HG02678 (cell line): ENCODE measurements at regions not wholly inside any gene's neighbourhood (a gene's known extent, or its start where the extent isn't known, plus 50 kb on each side); places are given as distances from the start of the nearest gene placed in this dataset.
"Not testable (repeated sequence)": the region's sequence is repeated elsewhere in the genome, so short reads cannot be mapped to it uniquely, and the experiment has no call there.

Experiments used
- ATAC-seq: cut with Tn5 transposase; IDR thresholded peaks from one replicate; pipeline ENCODE4 v1.9.1; 2021; ENCODE audit warnings: mild to moderate bottlenecking, moderate library complexity; ENCODE audit not compliant: unreplicated experiment

- ATAC-seq: no peak
Measured at GRCh38 chr11:13134886-13135285, 125.8 kb downstream of the RASSF10 start.

DNA sequence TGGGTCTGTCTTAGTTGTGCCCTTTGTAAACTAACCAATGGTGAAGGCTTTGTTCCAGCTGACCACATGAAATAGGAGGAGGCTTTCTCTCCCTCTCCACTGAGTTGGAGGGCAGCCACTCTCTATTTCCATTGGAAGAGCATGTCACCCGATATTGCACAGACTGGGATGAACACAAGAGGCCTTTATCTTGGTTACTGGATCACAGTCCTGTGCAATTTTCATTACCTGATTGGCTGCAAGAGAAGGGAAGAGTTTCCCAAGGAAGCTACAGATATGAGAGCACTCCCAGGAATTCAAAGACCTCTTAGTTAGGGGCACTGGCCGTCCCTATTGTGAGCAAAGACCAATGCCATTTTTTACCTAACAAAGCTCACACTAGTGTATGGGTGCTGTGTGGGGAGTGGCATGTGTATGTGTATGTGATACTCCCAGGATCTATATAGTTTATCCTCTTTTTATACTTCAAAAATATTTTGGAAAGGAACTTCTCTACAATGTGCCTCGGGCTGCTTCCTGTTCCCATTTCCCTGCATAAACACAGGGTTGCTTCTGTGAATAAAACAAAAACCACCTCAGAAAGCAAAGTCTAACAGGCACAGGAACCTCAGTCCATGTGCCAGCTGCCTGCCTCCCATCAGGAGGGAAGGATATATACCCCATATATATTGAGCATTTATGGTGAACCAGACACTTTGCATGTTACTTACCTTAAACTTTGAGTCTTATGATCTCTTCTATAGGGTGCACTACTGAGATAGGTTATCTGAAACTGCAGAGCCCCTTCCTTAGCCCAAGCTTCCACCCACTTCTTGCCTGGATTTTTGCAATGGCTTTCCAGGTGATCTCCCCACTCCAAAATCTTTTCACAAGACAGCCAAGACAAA lies 126.5 kb downstream of the RASSF10 start:
- no peak for ATAC-seq

GRCh38 chr11:13136272-13136596 lies 127.1 kb downstream of the RASSF10 start:
- ATAC-seq: no peak

- no peak for ATAC-seq
Measured at GRCh38 chr11:13137844-13138301, 128.8 kb downstream of the RASSF10 start.

DNA sequence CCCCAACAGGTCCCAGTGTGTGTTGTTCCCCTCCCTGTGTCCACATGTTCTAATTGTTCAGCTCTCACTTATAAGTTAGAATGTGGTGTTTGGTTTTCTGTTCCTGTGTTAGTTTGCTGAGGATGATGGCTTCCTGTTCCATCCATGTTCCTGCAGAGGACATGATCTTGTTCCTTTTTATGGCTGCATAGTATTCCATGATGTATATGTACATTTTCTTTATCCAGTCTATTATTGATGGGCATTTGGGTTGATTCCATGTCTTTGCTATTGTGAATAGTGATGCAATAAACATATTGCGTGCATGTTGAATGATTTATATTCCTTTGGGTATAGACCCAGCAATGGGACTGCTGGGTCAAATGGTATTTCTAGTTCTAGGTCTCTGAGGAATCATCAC lies 130.0 kb downstream of the RASSF10 start:
- ATAC-seq: not testable (repeated sequence)

DNA sequence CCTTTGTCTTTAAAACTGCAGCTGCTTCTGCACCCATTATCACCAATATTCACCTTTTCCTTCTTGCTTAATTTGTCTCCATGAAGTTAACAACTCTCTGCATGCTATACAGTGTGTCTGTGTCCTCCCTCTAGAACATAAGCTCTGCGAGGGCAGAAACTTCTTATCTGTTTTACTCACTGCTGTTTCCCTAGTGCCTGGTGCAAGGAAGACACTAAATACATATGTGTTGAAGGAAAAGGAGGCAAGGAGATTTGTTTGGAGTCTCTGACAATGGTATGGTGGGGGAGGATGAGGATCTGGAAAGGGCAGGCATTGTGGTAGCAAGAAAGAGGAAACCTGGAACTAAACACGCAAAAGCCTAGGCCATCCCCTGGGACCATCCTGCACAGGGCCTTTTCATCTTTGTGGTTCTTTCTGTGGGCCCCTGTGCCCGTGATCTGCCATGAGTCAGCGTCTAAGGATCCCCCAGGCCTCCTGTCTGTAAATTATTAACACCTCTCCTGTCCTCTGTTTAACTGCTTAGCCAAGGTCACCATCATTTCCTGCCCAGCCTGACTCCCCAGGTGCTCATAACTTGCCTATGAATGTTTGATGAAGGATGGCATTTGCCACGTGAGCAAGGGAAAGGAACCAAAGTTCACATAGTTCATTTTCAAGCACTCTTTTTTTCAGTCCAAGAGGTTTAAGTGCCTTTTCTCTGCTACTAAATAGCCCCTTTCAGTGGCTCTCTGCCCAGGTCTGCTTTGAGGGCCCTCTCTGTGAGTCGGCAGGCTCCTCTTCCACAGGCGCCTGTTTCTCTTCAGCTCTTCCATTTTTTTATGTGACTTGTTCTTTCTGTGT lies 131.1 kb downstream of the RASSF10 start:
- peak; percentile 94 for ATAC-seq

DNA sequence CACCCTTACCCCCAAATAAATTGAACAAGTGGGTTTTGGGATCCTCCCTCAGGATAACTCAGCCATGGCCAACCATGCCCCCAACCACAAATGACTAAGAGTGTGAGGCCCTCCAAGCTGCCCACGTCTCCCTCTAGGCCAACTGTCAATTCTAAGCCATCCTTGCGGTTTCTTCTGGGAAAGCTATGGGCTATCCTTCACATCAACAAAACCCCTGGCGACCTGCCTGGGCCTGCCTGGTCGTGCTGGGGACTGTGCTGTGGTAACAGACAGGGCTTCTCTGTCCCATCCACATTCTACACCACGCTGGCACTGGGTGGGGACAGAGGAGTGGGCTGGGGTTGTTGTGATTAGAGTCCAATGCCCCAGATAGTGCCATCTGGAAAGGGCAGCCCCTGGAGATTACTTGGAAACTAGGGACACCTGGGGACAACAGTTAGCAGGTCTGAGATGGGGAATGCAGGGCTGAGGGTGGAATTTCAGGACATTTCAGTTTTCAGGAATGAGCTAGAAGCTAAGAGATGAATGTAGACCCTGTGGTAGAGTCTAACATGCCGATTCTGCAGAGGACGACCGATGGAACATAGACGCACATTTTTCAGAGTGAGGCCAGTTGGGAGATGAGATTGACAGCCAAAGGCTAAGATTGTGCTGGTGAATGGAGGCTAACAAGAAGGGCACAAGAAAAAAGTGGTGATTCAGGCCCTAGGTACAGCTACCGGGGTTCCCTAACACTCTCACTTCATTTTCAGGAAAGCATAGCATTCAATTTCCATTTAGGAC lies 131.9 kb downstream of the RASSF10 start:
- ATAC-seq: peak; percentile 1

- ATAC-seq: no peak
Measured at GRCh38 chr11:13141731-13142709, 132.9 kb downstream of the RASSF10 start.

- no peak for ATAC-seq
Measured at GRCh38 chr11:13143486-13144297, 133.9 kb upstream of the BMAL1 start.

DNA sequence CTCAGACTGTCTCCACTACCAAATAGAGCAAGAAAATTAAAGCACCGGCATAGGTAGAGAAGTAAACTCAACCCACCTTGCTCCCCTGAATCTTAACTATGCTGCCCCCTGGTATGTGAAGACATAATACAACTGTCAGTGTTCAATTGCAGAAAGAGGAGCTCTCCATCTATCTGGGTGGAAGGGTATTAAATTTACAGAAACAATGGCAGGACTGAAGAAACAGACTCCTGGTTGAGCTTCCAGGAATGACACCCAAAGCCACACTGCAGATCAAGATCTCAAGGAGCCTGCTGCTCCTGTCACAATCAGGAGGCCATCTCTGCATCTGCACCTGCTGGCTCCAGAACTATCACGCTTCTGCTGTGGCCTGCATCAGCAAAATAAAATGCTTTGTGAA lies 132.1 kb upstream of the BMAL1 start:
- no peak for ATAC-seq

GRCh38 chr11:13149991-13150390 lies 127.6 kb upstream of the BMAL1 start:
- ATAC-seq: no peak

DNA sequence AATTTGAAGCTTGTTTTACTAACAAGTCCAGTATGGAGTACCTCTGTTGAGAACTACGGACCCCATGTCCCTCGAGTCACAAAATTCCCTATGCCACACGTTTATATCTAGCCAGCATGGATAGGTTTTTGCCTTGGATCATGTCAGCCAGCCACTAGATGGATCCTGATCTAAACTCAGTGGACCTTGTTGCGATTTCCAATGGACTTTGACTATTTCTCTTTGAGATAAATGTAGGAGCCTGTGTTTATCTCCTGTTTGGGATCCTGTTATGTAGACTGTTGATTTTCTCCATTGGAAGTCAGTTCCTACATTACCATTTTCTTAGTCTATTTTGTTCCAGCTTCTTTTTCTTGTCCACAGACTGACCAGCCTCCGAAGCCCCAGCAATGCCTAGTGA lies 127.1 kb upstream of the BMAL1 start:
- ATAC-seq: no peak

GRCh38 chr11:13152264-13152663 lies 125.3 kb upstream of the BMAL1 start:
- ATAC-seq: no peak

DNA sequence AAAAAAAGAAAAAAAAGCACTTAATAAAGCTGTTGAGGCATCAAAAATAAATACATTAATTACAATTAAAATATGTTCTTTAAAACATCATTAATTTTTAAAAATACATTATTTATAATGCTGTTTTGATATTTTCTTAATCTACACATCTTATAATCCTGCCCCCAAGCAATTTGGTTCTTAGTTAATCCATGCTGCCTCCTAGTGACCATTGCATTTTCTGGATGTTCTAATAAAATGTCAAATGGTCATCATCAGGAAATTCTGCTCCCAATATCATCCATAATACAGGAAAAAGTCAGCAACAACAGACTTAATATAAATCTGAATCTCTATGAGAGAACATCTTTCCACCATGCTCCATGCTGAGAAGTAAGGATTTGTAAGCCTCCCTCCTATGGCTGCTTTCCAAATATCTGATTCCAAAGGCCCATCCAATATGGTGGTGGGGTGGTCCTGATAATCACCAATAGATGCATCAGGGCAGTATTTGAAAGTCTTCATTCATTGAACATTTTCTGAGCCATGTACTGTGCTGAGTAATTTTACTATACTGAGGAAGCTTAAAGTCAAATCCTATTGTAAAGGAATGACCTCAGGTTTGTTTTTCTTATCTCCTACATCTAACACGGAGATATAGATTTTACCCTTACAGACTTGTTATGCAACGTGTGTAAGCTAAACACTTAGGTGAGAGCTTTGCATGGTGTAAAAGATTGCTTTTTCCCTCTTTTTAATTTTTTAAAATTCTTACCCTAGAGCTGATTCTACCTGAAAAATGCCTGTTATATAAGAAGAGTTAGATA lies 124.7 kb upstream of the BMAL1 start:
- ATAC-seq: no peak

GRCh38 chr11:13154374-13154773 lies 123.2 kb upstream of the BMAL1 start:
- not testable (repeated sequence) for ATAC-seq

DNA sequence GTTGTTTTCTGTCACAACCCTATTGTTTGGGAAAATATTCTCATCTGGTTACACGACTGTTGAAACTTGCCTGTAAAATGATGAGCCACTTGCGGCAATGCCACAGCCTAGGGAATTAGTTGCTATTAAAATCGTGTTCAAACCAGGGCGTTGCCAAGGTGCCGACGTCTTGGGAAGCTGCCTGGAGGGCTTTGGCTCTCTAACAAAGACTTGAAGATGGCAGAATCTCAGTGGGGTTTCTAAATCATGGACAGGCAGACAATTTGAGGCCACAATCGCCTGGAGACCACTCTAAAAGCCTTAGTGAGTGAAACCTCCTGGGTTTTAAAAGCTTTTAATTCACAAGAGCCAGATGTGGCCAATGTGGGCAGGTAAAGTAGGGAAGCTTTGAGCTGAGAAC lies 117.2 kb upstream of the BMAL1 start:
- ATAC-seq: no peak

DNA sequence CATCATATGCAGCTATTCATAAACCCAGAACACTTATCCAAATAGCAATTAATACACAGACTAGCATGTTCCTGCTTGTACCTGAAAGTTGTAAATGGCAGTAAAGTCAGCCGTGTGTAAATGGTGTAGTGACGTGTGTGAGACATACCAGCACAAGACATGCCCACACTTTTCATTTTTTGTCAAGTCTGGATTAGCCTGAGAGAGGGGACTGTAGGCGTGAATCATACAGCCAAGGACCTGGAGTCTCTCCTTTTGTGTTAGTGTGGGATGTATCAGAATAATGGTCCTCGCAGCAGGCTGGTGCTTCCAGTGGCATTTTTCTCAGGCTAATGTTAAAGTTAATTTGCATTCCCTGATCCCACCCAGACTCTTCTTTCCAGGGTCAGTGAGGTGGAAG lies 116.8 kb upstream of the BMAL1 start:
- ATAC-seq: no peak

GRCh38 chr11:13163158-13163557 lies 114.4 kb upstream of the BMAL1 start:
- ATAC-seq: no peak
